ENCODE measurements at regions not wholly inside any gene's neighbourhood (a gene's known extent, or its start where the extent isn't known, plus 50 kb on each side); places are given as distances from the start of the nearest gene placed in this dataset.

DNA sequence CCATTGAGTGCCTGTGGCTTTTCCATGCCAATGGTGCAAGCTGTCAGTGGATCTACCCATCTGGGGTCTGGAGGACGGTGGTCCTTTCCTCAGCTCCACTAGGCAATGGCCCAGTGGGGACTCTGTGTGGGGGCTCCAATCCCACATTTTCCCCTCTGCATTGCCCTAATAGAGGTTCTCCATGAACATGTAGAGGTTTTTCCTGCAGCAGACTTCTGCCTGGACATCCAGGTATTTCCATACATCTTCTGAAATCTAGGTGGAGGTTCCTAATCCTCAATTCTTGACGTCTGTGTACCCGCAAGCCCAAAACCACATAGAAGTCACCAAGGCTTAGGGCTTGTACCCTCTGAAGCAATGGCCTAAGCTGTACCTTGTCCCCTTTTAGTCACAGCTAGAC, 703.1 kb downstream of the MCTP2 start:
- TF ChIP-seq POLR2AphosphoS5 (IDR thresholded peaks at IDR 0.05; ENCODE audit: low read depth) (no peak), EZH2 (IDR thresholded peaks at IDR 0.05; ENCODE audit: low read depth, unreplicated experiment) (no peak), STAT1 (IDR thresholded peaks at IDR 0.05; ENCODE audit: unreplicated experiment) (no peak)
- TF ChIP-seq, protein P1, sequence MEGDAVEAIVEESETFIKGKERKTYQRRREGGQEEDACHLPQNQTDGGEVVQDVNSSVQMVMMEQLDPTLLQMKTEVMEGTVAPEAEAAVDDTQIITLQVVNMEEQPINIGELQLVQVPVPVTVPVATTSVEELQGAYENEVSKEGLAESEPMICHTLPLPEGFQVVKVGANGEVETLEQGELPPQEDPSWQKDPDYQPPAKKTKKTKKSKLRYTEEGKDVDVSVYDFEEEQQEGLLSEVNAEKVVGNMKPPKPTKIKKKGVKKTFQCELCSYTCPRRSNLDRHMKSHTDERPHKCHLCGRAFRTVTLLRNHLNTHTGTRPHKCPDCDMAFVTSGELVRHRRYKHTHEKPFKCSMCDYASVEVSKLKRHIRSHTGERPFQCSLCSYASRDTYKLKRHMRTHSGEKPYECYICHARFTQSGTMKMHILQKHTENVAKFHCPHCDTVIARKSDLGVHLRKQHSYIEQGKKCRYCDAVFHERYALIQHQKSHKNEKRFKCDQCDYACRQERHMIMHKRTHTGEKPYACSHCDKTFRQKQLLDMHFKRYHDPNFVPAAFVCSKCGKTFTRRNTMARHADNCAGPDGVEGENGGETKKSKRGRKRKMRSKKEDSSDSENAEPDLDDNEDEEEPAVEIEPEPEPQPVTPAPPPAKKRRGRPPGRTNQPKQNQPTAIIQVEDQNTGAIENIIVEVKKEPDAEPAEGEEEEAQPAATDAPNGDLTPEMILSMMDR (conservative IDR thresholded peaks at IDR 0.05; ENCODE audit: low read depth in 2 of 2): no peak
- TF ChIP-seq, protein P2, sequence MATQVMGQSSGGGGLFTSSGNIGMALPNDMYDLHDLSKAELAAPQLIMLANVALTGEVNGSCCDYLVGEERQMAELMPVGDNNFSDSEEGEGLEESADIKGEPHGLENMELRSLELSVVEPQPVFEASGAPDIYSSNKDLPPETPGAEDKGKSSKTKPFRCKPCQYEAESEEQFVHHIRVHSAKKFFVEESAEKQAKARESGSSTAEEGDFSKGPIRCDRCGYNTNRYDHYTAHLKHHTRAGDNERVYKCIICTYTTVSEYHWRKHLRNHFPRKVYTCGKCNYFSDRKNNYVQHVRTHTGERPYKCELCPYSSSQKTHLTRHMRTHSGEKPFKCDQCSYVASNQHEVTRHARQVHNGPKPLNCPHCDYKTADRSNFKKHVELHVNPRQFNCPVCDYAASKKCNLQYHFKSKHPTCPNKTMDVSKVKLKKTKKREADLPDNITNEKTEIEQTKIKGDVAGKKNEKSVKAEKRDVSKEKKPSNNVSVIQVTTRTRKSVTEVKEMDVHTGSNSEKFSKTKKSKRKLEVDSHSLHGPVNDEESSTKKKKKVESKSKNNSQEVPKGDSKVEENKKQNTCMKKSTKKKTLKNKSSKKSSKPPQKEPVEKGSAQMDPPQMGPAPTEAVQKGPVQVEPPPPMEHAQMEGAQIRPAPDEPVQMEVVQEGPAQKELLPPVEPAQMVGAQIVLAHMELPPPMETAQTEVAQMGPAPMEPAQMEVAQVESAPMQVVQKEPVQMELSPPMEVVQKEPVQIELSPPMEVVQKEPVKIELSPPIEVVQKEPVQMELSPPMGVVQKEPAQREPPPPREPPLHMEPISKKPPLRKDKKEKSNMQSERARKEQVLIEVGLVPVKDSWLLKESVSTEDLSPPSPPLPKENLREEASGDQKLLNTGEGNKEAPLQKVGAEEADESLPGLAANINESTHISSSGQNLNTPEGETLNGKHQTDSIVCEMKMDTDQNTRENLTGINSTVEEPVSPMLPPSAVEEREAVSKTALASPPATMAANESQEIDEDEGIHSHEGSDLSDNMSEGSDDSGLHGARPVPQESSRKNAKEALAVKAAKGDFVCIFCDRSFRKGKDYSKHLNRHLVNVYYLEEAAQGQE (IDR thresholded peaks at IDR 0.05; ENCODE audit: unreplicated experiment): no peak
- TF ChIP-seq, protein P3, sequence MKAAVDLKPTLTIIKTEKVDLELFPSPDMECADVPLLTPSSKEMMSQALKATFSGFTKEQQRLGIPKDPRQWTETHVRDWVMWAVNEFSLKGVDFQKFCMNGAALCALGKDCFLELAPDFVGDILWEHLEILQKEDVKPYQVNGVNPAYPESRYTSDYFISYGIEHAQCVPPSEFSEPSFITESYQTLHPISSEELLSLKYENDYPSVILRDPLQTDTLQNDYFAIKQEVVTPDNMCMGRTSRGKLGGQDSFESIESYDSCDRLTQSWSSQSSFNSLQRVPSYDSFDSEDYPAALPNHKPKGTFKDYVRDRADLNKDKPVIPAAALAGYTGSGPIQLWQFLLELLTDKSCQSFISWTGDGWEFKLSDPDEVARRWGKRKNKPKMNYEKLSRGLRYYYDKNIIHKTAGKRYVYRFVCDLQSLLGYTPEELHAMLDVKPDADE (IDR thresholded peaks at IDR 0.05): no peak
